Peyer's patch (tissue), 4 donors: ENCODE measurements at regions not wholly inside any gene's neighbourhood (a gene's known extent, or its start where the extent isn't known, plus 50 kb on each side); places are given as distances from the start of the nearest gene placed in this dataset.

Source experiments
- DNase-seq, 3 donors: peaks; one replicate each; pipeline ENCODE4 v3.0.0-alpha.2; 2017 to 2019
- H3K27ac ChIP-seq, 4 donors: fragments of 200-600 bp; sonication (generic); one replicate each; pipeline ENCODE4 v1.5.1; 2016 to 2019
- H3K27me3 ChIP-seq, 2 donors: fragments of 200-600 bp; sonication (generic); one replicate each; pipeline ENCODE4 v1.5.1; 2019
- H3K36me3 ChIP-seq, 3 donors: fragments of 200-600 bp; sonication (generic); one replicate each; pipeline ENCODE4 v1.5.1; 2016 to 2019
- H3K4me1 ChIP-seq, 4 donors: fragments of 200-600 bp; sonication (generic); one replicate each; pipeline ENCODE4 v1.5.1; 2016 to 2019
- H3K4me3 ChIP-seq, 4 donors: fragments of 200-600 bp; sonication (generic); 1 replicate in 3 of 4; 2 replicates in 1 of 4; pipeline ENCODE4 v1.5.1; 2016 to 2019; ENCODE audit warnings: mild to moderate bottlenecking in 1 of 4
- H3K9me3 ChIP-seq, 4 donors: fragments of 200-600 bp; sonication (generic); one replicate each; pipeline ENCODE4 v1.5.1; 2016 to 2019; ENCODE audit warnings: mild to moderate bottlenecking in 1 of 4
- POLR2A ChIP-seq, 2 donors: fragments of 450-650 bp; IDR thresholded peaks; one replicate each; pipeline ENCODE4 v1.5.1; 2017; ENCODE audit warnings: antibody characterized with exemption in 2 of 2, mild to moderate bottlenecking in 2 of 2, moderate library complexity in 2 of 2
- TF ChIP-seq, protein P1 (sequence below), 6 experiments: fragments of 450-650 bp in 4 of 6; fragments of 200-600 bp in 2 of 6; sonication (generic) in 1 of 6; IDR thresholded peaks; one replicate each; pipeline ENCODE4 v1.5.1; 2017 to 2019; ENCODE audit warnings: antibody characterized with exemption in 6 of 6, mild to moderate bottlenecking in 3 of 6, moderate library complexity in 1 of 6

DNA sequence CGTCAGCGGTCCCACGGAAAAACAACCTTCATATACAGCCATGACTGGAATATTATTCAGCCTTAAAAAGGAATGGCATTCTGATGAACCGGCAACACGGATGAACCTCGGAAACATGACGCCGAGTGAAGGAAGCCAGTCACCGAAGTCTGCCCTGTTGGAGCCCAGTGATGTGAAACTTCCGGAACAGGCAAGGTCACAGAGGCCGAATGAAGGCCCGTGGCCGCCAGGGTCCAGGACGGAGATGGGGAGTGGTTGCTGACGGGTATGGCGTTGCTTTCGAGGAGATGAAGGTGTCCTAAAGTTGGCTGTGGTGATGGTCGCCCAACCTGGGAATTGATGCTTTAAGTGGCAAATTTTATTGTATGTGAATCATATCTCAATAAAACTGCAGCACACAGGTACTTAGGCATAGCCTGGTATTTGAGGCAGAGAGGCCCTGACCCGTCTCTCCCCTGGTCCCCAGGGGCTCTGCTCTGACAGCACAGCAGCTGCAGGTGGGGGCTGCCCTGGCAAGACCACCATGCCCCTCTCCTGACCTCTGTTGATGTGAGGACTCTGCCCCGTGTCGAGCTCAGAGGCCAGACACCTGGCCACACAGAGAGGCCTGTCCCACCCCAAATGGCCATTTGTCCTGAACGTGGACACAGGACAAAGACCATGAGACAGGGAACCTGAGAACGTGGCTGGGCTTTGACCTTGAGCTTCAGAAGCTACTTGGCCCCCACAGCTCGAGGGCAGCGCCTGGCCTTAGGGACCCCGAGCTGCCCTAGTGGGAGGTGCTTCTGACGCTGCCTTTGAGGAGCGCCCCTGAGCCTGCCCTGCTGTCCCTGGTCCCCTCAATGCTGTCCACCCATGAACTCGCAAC lies 1090.8 kb downstream of the BRD1 start:
- H3K27ac ChIP-seq, result no peak overlapping the region
- H3K27me3 ChIP-seq, result no peaks in the 10 kb centered on the region
- DNase-seq, result peak in 1 of 3 donors; percentile 23
- no peak overlapping the region for H3K4me3 ChIP-seq
- H3K36me3 ChIP-seq, result no peaks in the 10 kb centered on the region
- H3K9me3 ChIP-seq, result no peaks in the 10 kb centered on the region
- TF ChIP-seq, protein P1, sequence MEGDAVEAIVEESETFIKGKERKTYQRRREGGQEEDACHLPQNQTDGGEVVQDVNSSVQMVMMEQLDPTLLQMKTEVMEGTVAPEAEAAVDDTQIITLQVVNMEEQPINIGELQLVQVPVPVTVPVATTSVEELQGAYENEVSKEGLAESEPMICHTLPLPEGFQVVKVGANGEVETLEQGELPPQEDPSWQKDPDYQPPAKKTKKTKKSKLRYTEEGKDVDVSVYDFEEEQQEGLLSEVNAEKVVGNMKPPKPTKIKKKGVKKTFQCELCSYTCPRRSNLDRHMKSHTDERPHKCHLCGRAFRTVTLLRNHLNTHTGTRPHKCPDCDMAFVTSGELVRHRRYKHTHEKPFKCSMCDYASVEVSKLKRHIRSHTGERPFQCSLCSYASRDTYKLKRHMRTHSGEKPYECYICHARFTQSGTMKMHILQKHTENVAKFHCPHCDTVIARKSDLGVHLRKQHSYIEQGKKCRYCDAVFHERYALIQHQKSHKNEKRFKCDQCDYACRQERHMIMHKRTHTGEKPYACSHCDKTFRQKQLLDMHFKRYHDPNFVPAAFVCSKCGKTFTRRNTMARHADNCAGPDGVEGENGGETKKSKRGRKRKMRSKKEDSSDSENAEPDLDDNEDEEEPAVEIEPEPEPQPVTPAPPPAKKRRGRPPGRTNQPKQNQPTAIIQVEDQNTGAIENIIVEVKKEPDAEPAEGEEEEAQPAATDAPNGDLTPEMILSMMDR (IDR thresholded peaks at IDR 0.05), result no peak
- no peak for TF ChIP-seq POLR2A (IDR thresholded peaks at IDR 0.05)
- no peaks in the 10 kb centered on the region for H3K4me1 ChIP-seq

DNA sequence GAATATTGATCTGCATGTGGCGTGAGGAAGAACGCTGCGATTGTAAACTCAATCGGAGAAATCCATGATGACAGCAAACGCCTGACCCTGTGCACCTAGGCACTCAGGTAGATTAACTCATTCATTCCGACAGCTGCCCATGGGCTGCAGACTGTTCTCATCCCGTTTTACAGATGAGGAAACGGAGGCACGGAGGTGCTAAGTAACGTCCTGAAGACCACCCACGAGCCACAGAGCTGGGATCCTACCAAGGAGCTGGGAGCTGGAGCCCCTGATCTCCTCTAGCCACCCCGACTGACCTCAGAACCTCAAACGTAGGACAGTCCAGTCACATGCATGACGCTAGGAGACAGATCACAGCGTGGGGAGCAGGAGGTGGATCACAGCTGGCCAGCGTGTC lies 1092.7 kb downstream of the BRD1 start:
- H3K4me3 ChIP-seq, result no peak overlapping the region
- H3K9me3 ChIP-seq, result no peaks in the 10 kb centered on the region
- H3K36me3 ChIP-seq, result no peaks in the 10 kb centered on the region
- H3K27me3 ChIP-seq, result no peaks in the 10 kb centered on the region
- DNase-seq, result no peak
- TF ChIP-seq, protein P1 (IDR thresholded peaks at IDR 0.05), result no peak
- TF ChIP-seq POLR2A (IDR thresholded peaks at IDR 0.05), result no peak
- no peak overlapping the region for H3K27ac ChIP-seq
- H3K4me1 ChIP-seq, result no peaks in the 10 kb centered on the region

DNA sequence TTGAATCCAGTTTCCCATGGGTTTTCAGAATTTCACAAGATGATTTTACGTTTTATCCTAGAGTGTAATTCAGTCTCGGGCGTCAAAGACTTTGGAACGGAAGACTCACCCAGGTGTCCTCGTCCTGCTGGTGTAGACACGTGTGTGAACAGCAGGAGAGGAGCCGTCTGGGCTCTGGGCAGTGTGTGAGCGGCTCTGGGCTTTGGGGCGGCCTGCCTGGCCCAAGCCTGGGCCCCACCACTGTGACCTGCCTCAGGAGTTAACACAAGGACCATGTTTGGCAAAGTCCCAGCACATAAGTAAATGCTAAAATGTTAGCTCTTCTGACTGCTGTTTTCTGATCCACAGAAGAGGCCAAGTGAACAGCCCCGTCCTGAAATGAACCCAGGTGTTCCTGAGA lies 1093.3 kb downstream of the BRD1 start:
- H3K4me3 ChIP-seq, result no peak overlapping the region
- no peak overlapping the region for H3K27ac ChIP-seq
- H3K4me1 ChIP-seq, result no peaks in the 10 kb centered on the region
- DNase-seq, result no peak
- no peaks in the 10 kb centered on the region for H3K36me3 ChIP-seq
- TF ChIP-seq POLR2A (IDR thresholded peaks at IDR 0.05), result no peak
- TF ChIP-seq, protein P1 (IDR thresholded peaks at IDR 0.05), result no peak
- no peaks in the 10 kb centered on the region for H3K9me3 ChIP-seq
- no peaks in the 10 kb centered on the region for H3K27me3 ChIP-seq

DNA sequence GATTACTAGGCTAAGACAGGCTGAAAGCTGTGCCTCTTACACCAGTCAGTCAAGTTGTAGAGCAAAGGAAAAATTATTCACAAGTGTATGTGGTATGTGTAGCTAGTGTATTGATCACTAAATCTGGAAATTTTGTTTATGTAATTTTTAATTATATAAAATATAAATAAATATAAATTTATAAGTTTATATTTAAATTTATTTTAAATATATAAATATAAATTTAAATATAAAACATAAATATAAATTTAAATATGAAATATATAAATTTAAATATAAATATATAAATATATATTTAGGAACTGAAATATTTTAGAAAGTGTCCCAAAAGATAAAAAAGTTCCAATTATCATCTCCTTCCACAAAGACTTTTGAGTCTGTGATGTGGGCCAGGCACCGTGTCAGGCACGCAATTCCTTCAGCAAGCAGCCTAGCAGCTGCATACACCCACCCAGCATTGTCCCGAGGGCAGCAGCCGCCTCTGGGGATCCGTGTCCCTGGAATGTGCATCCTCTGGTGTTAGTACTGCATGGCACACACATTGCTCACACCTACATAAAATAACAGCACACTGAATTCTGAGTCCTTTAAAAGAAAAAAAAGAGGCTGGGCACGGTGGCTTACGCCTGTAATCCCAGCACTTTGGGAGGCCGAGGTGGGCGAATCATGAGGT lies 1098.0 kb downstream of the BRD1 start:
- Histone ChIP-seq H3K9me3 (no peaks in the 10 kb centered on the region), H3K27me3 (no peaks in the 10 kb centered on the region), H3K4me1 (no peaks in the 10 kb centered on the region), H3K4me3 (no peak overlapping the region), H3K27ac (no peak overlapping the region), H3K36me3 (no peaks in the 10 kb centered on the region)
- DNase-seq, result peak in 1 of 3 donors; percentile 32
- TF ChIP-seq POLR2A (IDR thresholded peaks at IDR 0.05), result no peak
- TF ChIP-seq, protein P1 (IDR thresholded peaks at IDR 0.05), result no peak

DNA sequence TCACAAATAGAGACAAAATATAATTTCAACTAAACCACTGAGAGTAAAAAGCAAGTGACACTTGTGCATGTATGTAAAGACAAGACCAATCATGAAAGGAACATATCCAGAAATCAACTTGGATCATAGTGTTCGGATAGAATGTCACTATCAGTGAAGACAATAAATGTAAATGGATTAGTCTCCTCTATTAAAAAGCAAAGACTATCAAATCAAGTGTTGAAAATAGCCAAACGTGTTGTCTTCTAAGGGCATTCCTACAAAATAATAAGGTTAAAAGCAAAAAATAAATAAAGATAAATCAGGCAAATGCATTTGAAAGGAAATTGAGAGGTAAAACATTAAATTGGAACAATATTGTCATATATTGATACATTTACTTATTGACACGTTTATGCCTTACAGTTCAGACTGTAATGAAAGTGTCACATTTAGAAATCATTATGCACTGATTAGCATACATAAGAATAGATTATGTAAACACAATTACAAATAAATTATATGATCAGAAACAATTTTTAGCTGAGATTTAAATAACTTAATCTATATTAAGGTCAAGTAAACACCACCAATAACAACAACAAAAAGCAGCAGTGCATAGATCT lies 1100.1 kb downstream of the BRD1 start:
- no peak for TF ChIP-seq POLR2A (IDR thresholded peaks at IDR 0.05)
- TF ChIP-seq, protein P1 (IDR thresholded peaks at IDR 0.05), result no peak
- H3K4me1 ChIP-seq, result no peaks in the 10 kb centered on the region
- no peak overlapping the region for H3K4me3 ChIP-seq
- no peaks in the 10 kb centered on the region for H3K27me3 ChIP-seq
- H3K27ac ChIP-seq, result no peak overlapping the region
- no peak for DNase-seq
- no peaks in the 10 kb centered on the region for H3K9me3 ChIP-seq
- H3K36me3 ChIP-seq, result no peaks in the 10 kb centered on the region
